Neural crest cell (in vitro differentiated cells): ENCODE measurements at regions not wholly inside any gene's neighbourhood (a gene's known extent, or its start where the extent isn't known, plus 50 kb on each side); places are given as distances from the start of the nearest gene placed in this dataset.
A peak's percentile ranks its signal among the peaks of the same experiment; 100 is the strongest.

Experiments
- DNase-seq: peaks from one replicate; pipeline ENCODE4 v3.0.0; 2021; ENCODE audit warnings: low read depth, mixed read lengths, low spot score
- H3K27ac Mint-ChIP-seq: one replicate; pipeline ENCODE4 v1.8.0; 2021; ENCODE audit warnings: mild to moderate bottlenecking, mixed read lengths; ENCODE audit not compliant: unreplicated experiment
- H3K27me3 Mint-ChIP-seq: 2 replicates; pipeline ENCODE4 v1.8.0; 2021; ENCODE audit warnings: low read depth, mild to moderate bottlenecking, mixed read lengths
- H3K36me3 Mint-ChIP-seq: 2 replicates; pipeline ENCODE4 v1.8.0; 2021; ENCODE audit warnings: low read depth, mild to moderate bottlenecking, mixed read lengths
- H3K4me1 Mint-ChIP-seq: 2 replicates; pipeline ENCODE4 v1.8.0; 2021; ENCODE audit warnings: mixed read lengths
- H3K4me3 Mint-ChIP-seq: one replicate; pipeline ENCODE4 v1.8.0; 2021; ENCODE audit warnings: mild to moderate bottlenecking, mixed read lengths
- H3K9me3 Mint-ChIP-seq: 2 replicates; pipeline ENCODE4 v1.8.0; 2021; ENCODE audit warnings: mixed read lengths
- CTCF ChIP-seq: fragments of 200-600 bp; sonication (generic); conservative IDR thresholded peaks from 2 replicates; pipeline ENCODE4 v1.5.0; 2021; ENCODE audit warnings: antibody characterized with exemption, mild to moderate bottlenecking

DNA sequence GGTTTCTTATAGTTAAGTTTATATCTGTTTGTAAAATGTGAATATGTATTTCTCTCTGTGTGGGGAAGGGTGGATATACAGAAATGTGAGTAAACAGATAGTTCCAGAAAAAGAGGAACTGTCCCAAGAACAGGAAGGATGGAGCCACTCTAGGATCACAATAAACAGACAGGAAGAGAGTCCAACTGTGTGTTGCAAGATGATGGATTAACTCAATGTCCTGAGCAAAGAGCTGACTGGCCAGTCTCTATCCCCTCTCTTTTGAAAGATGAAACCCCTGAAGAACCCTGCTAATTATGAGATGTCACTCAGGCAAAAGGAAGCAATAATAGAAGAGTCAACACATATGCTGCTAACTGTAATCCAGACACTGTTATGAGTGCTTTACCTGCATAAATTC lies 202.7 kb downstream of the SEMA6A start:
- Mint-ChIP-seq H3K9me3 (peaks cover 4% of the 10 kb centered on the region), H3K27me3 (no peaks in the 10 kb centered on the region), H3K4me1 (peaks cover 13% of the 10 kb centered on the region), H3K27ac (no peak overlapping the region), H3K4me3 (no peak overlapping the region), H3K36me3 (no peaks in the 10 kb centered on the region)
- TF ChIP-seq CTCF: no peak
- no peak for DNase-seq

- no peaks in the 10 kb centered on the region for H3K27me3 Mint-ChIP-seq
- TF ChIP-seq CTCF: no peak
- H3K4me3 Mint-ChIP-seq: no peak overlapping the region
- H3K9me3 Mint-ChIP-seq: peaks cover 4% of the 10 kb centered on the region
- peak overlapping the region; percentile 39 for H3K27ac Mint-ChIP-seq
- no peak for DNase-seq
- peaks cover 10% of the 10 kb centered on the region for H3K4me1 Mint-ChIP-seq
- no peaks in the 10 kb centered on the region for H3K36me3 Mint-ChIP-seq
Observed at GRCh38 chr5:116371431-116371830, 203.2 kb downstream of the SEMA6A start.

DNA sequence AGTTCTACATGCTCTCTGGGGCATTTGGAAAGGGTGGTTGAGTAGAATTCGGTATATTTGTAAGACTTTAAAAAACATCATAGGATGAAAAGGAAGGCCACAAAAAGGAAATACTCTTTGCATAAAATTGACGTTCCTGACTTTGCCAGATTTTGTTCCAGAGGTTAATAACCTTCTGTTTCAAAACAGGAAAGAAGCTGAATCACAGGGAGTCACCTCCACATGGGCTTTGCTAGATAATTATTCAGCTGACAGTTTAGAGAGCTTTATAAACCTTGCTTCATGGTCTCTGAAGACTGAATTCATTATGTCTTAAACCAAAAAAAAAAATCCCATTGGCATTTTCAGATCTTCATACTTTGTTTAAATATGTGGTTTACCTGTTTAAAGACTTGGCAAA lies 203.7 kb downstream of the SEMA6A start:
- no peak for TF ChIP-seq CTCF
- Mint-ChIP-seq H3K4me1 (peaks cover 5% of the 10 kb centered on the region), H3K27me3 (no peaks in the 10 kb centered on the region), H3K4me3 (no peak overlapping the region), H3K9me3 (peaks cover 4% of the 10 kb centered on the region), H3K36me3 (no peaks in the 10 kb centered on the region), H3K27ac (no peak overlapping the region)
- no peak for DNase-seq

DNA sequence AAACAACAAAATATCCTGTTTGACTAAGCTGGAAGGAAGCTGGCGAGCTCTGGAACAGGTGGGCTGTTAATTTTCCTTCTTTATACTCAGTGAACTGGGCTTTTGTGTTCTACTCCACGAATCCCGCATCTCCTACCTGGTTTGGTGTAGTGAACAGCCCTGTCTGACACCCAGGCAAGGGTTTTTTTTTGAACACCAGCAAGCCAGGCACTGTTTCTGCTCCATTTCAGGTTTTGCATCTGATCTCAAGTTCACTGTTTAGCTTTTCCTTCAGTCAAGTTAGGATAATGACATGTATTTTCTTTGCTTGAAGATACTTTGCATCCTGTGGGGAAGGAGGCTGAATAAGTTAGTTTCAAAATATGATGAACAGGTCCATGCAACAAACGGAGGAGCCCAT lies 204.5 kb downstream of the SEMA6A start:
- no peak for TF ChIP-seq CTCF
- Mint-ChIP-seq H3K4me3 (no peak overlapping the region), H3K9me3 (peaks cover 4% of the 10 kb centered on the region), H3K27ac (no peak overlapping the region), H3K4me1 (peaks cover 4% of the 10 kb centered on the region), H3K27me3 (no peaks in the 10 kb centered on the region), H3K36me3 (peaks cover 1% of the 10 kb centered on the region)
- DNase-seq: no peak

- Mint-ChIP-seq H3K9me3 (no peaks in the 10 kb centered on the region), H3K27ac (no peak overlapping the region), H3K36me3 (peaks cover 3% of the 10 kb centered on the region), H3K4me3 (no peak overlapping the region), H3K4me1 (peaks cover 4% of the 10 kb centered on the region), H3K27me3 (no peaks in the 10 kb centered on the region)
- no peak for DNase-seq
- TF ChIP-seq CTCF: no peak
Observed at GRCh38 chr5:116365006-116365496, 209.6 kb downstream of the SEMA6A start.

DNA sequence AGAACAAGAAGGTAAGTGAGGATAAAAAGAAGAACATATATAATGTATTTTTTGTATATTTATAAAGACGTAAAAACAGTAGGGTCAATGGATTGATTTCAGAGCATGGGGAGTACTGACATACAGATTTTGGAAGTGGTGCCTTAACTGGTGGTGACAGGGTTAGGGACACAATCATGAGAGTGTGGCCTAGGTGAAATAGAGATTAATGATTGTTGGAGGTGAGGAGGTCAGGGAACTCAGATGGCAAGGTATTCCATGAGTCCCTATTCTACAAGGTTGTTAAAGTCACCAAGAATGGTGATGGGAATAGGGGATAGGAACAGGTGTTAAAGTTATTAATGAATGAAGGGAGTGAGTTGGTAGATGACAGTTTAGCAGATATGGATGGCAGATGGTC lies 210.8 kb downstream of the SEMA6A start:
- H3K27ac Mint-ChIP-seq: no peak overlapping the region
- peaks cover 4% of the 10 kb centered on the region for H3K4me1 Mint-ChIP-seq
- H3K27me3 Mint-ChIP-seq: no peaks in the 10 kb centered on the region
- no peak for DNase-seq
- H3K36me3 Mint-ChIP-seq: peaks cover 3% of the 10 kb centered on the region
- TF ChIP-seq CTCF: no peak
- H3K9me3 Mint-ChIP-seq: no peaks in the 10 kb centered on the region
- H3K4me3 Mint-ChIP-seq: no peak overlapping the region
